ENCODE measurements at regions not wholly inside any gene's neighbourhood (a gene's known extent, or its start where the extent isn't known, plus 50 kb on each side); places are given as distances from the start of the nearest gene placed in this dataset.

GRCh38 chr11:91608677-91609076 lies 615.9 kb upstream of the FAT3 start:
- BruUV-seq (replicated peaks) = no TSS peak
- no peaks in the 10 kb centered on the region for H3K9me2 ChIP-seq (replicated peaks; ENCODE audit: low read length)
- H3K4me3 ChIP-seq (ENCODE audit: low read length) = no peak overlapping the region
- H3K4me2 ChIP-seq (ENCODE audit: low read length) = no peak overlapping the region
- no peak overlapping the region for H3K27ac ChIP-seq (ENCODE audit: low read length)
- no peak overlapping the region for H3K9ac ChIP-seq (ENCODE audit: low read length)
- no peaks in the 10 kb centered on the region for H3K36me3 ChIP-seq (ENCODE audit: low read depth, low read length)
- intact Hi-C loops (cut with micrococcal nuclease) = no loop called here
- no peak overlapping the region for H2AFZ ChIP-seq (ENCODE audit: low read length)
- ChIA-PET CTCF (no interaction called here), POLR2A (ENCODE audit: unreplicated experiment) (no interaction called here)
- no peaks in the 10 kb centered on the region for H4K20me1 ChIP-seq (ENCODE audit: low read length)
- ATAC-seq = no peak
- no peaks in the 10 kb centered on the region for H3F3A ChIP-seq (ENCODE audit: low read length, unreplicated experiment)
- no peaks in the 10 kb centered on the region for H3K27me3 ChIP-seq (ENCODE audit: low read length)
- TF ChIP-seq EZH2 (IDR thresholded peaks at IDR 0.05; ENCODE audit: low read length, unreplicated experiment) (no peak), EZH2phosphoT487 (IDR thresholded peaks at IDR 0.05; ENCODE audit: borderline replicate concordance, low read length) (no peak), CTCF (conservative IDR thresholded peaks at IDR 0.05; ENCODE audit: low read depth, low read length) (no peak)
- DNase-seq = peak; percentile 5
- H3K4me1 ChIP-seq (ENCODE audit: insufficient read depth, low read length) = no peaks in the 10 kb centered on the region
- 0 out of 2 replicates have a peak, but pooled peaks cover under 1% of the 10 kb centered on the region for H3K9me3 ChIP-seq (ENCODE audit: low read length)
- H3K79me2 ChIP-seq (ENCODE audit: low read length) = no peaks in the 10 kb centered on the region

GRCh38 chr11:91596111-91596510 lies 628.5 kb upstream of the FAT3 start:
- TF ChIP-seq EZH2phosphoT487 (IDR thresholded peaks at IDR 0.05; ENCODE audit: borderline replicate concordance, low read length) (no peak), EZH2 (IDR thresholded peaks at IDR 0.05; ENCODE audit: low read length, unreplicated experiment) (no peak), CTCF (conservative IDR thresholded peaks at IDR 0.05; ENCODE audit: low read depth, low read length) (no peak)
- Histone ChIP-seq H3K4me1 (ENCODE audit: insufficient read depth, low read length) (no peaks in the 10 kb centered on the region), H3K9me3 (ENCODE audit: low read length) (peaks cover 5% of the 10 kb centered on the region), H3K9me2 (replicated peaks; ENCODE audit: low read length) (no peaks in the 10 kb centered on the region), H3K27me3 (ENCODE audit: low read length) (no peaks in the 10 kb centered on the region), H3K79me2 (ENCODE audit: low read length) (no peaks in the 10 kb centered on the region), H3K9ac (ENCODE audit: low read length) (no peak overlapping the region), H2AFZ (ENCODE audit: low read length) (no peak overlapping the region), H3K36me3 (ENCODE audit: low read depth, low read length) (no peaks in the 10 kb centered on the region), H3K27ac (ENCODE audit: low read length) (no peak overlapping the region), H3K4me2 (ENCODE audit: low read length) (no peak overlapping the region), H3K4me3 (ENCODE audit: low read length) (no peak overlapping the region), H3F3A (ENCODE audit: low read length, unreplicated experiment) (no peaks in the 10 kb centered on the region), H4K20me1 (ENCODE audit: low read length) (no peaks in the 10 kb centered on the region)
- ChIA-PET POLR2A (ENCODE audit: unreplicated experiment) (no interaction called here), CTCF (no interaction called here)
- BruUV-seq (replicated peaks) = no TSS peak
- ATAC-seq (no peak), DNase-seq (peak; percentile 12)
- intact Hi-C loops (cut with micrococcal nuclease) = no loop called here

GRCh38 chr11:91591021-91591420 lies 633.6 kb upstream of the FAT3 start:
- Histone ChIP-seq H3K27ac (ENCODE audit: low read length) (no peak overlapping the region), H3K9me2 (replicated peaks; ENCODE audit: low read length) (no peaks in the 10 kb centered on the region), H3K4me2 (ENCODE audit: low read length) (no peak overlapping the region), H3K36me3 (ENCODE audit: low read depth, low read length) (no peaks in the 10 kb centered on the region), H3K79me2 (ENCODE audit: low read length) (no peaks in the 10 kb centered on the region), H3K9ac (ENCODE audit: low read length) (no peak overlapping the region), H3K4me3 (ENCODE audit: low read length) (no peak overlapping the region), H3K9me3 (ENCODE audit: low read length) (peaks cover 7% of the 10 kb centered on the region), H3F3A (ENCODE audit: low read length, unreplicated experiment) (no peaks in the 10 kb centered on the region), H4K20me1 (ENCODE audit: low read length) (no peaks in the 10 kb centered on the region), H3K27me3 (ENCODE audit: low read length) (no peaks in the 10 kb centered on the region), H2AFZ (ENCODE audit: low read length) (no peak overlapping the region), H3K4me1 (ENCODE audit: insufficient read depth, low read length) (no peaks in the 10 kb centered on the region)
- TF ChIP-seq EZH2 (IDR thresholded peaks at IDR 0.05; ENCODE audit: low read length, unreplicated experiment) = no peak
- TF ChIP-seq CTCF (conservative IDR thresholded peaks at IDR 0.05; ENCODE audit: low read depth, low read length) = no peak
- no peak for TF ChIP-seq EZH2phosphoT487 (IDR thresholded peaks at IDR 0.05; ENCODE audit: borderline replicate concordance, low read length)
- intact Hi-C loops (cut with micrococcal nuclease) = no loop called here
- CTCF ChIA-PET = no interaction called here
- DNase-seq (peak; percentile 47), ATAC-seq (no peak)
- no TSS peak for BruUV-seq (replicated peaks)
- POLR2A ChIA-PET (ENCODE audit: unreplicated experiment) = no interaction called here
